Peyer's patch (tissue), 4 donors: ENCODE measurements at regions not wholly inside any gene's neighbourhood (a gene's known extent, or its start where the extent isn't known, plus 50 kb on each side); places are given as distances from the start of the nearest gene placed in this dataset.

ENCODE experiments used
- POLR2A ChIP-seq, 2 donors: fragments of 450-650 bp; IDR thresholded peaks; one replicate each; pipeline ENCODE4 v1.5.1; 2017; ENCODE audit warnings: antibody characterized with exemption in 2 of 2, mild to moderate bottlenecking in 2 of 2, moderate library complexity in 2 of 2
- TF ChIP-seq, protein P1 (sequence below), 6 experiments: fragments of 450-650 bp in 4 of 6; fragments of 200-600 bp in 2 of 6; sonication (generic) in 1 of 6; IDR thresholded peaks; one replicate each; pipeline ENCODE4 v1.5.1; 2017 to 2019; ENCODE audit warnings: antibody characterized with exemption in 6 of 6, mild to moderate bottlenecking in 3 of 6, moderate library complexity in 1 of 6

DNA sequence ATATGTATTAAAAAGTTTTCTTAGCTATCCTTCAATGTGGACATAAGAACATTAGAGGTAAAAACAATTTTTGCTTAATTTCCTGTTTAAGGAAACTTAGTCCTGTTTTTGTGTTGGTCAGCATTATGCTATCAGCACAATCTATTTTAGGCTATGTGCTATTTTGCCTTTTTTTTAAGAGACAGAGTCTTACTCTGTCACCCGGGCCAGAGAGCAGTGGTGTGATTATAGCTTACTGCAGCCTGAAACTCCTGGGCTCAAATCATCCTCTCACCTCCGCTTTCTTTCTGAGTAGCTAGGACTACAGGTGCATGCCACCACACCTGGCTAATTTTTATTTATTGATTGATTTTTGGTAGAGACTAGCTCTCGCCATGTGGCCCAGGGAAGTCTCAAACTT lies 199.1 kb upstream of the TMPRSS15 start:
- TF ChIP-seq, protein P1, sequence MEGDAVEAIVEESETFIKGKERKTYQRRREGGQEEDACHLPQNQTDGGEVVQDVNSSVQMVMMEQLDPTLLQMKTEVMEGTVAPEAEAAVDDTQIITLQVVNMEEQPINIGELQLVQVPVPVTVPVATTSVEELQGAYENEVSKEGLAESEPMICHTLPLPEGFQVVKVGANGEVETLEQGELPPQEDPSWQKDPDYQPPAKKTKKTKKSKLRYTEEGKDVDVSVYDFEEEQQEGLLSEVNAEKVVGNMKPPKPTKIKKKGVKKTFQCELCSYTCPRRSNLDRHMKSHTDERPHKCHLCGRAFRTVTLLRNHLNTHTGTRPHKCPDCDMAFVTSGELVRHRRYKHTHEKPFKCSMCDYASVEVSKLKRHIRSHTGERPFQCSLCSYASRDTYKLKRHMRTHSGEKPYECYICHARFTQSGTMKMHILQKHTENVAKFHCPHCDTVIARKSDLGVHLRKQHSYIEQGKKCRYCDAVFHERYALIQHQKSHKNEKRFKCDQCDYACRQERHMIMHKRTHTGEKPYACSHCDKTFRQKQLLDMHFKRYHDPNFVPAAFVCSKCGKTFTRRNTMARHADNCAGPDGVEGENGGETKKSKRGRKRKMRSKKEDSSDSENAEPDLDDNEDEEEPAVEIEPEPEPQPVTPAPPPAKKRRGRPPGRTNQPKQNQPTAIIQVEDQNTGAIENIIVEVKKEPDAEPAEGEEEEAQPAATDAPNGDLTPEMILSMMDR (IDR thresholded peaks at IDR 0.05), result no peak
- no peak for TF ChIP-seq POLR2A (IDR thresholded peaks at IDR 0.05)
